HL-60 (cell line): ENCODE measurements at regions not wholly inside any gene's neighbourhood (a gene's known extent, or its start where the extent isn't known, plus 50 kb on each side); places are given as distances from the start of the nearest gene placed in this dataset.
A peak's percentile ranks its signal among the peaks of the same experiment; 100 is the strongest.
"Not testable (repeated sequence)": the region's sequence is repeated elsewhere in the genome, so short reads cannot be mapped to it uniquely, and the experiment has no call there.

Source experiments
- DNase-seq, 2 experiments: peaks; one replicate each; pipeline ENCODE4 v3.0.0-alpha.2; 2010 to 2020; ENCODE audit warnings: low read depth in 1 of 2, low spot score in 1 of 2
- H3K27ac ChIP-seq: fragments of 250-450 bp; sonication (Bioruptor Pico); replicated peaks from 2 replicates; pipeline ENCODE4 v1.5.1; 2020; ENCODE audit warnings: mild to moderate bottlenecking, moderate library complexity
- H3K27me3 ChIP-seq: fragments of 250-450 bp; sonication (Bioruptor Pico); 2 replicates; pipeline ENCODE4 v1.5.1; 2021; ENCODE audit warnings: mild to moderate bottlenecking, moderate library complexity; ENCODE audit not compliant: insufficient read depth, poor library complexity, severe bottlenecking
- H3K4me3 ChIP-seq: replicated peaks from 2 replicates; pipeline ENCODE4 v1.5.1; 2011; ENCODE audit warnings: mild to moderate bottlenecking, control low read depth, low read length; ENCODE audit not compliant: insufficient read depth
- GABPA ChIP-seq: IDR thresholded peaks from 2 replicates; pipeline ENCODE4 v1.6.1; 2012; ENCODE audit warnings: low read depth
- POLR2AphosphoS5 ChIP-seq: IDR thresholded peaks from 2 replicates; pipeline ENCODE4 v1.6.1; 2012; ENCODE audit warnings: low read depth
- SPI1 ChIP-seq: IDR thresholded peaks from 2 replicates; pipeline ENCODE4 v1.6.1; 2012; ENCODE audit warnings: low read depth, mild to moderate bottlenecking, borderline replicate concordance
- TF ChIP-seq, protein P1 (sequence below): IDR thresholded peaks from one replicate; pipeline ENCODE4 v1.5.1; 2011; ENCODE audit warnings: low read length, control low read depth, inconsistent platforms; ENCODE audit not compliant: insufficient read depth
- TF ChIP-seq, protein P2 (sequence below): IDR thresholded peaks from 2 replicates; pipeline ENCODE4 v1.6.1; 2012; ENCODE audit warnings: low read depth; ENCODE audit not compliant: insufficient replicate concordance

DNA sequence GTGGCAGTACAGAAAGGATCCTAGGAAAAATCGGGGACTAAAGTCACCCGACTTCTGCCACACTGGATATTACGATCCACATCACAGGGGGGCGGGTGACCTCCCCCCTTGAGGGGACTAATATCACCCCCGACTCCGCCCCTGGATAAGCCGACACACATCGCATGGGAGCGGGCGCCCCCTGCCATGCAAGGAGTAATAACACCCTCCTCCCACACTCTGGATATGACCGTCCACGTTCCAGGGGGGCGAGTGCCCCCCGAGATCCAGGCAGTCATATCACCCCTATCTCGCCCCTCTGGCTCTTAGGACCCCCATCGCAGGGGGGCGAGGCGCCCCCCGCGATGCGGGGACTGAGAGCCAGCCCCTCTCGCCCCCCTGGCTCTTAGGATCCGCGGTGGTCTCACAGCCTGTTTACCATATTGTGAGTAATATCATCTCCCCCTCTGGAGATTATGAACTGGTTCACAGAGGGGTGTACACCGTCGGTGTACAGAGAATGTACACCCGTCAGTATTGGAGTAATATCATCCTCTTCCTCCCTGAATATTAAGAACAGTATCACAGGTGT lies 423.0 kb downstream of the DIRAS2 start:
- Histone ChIP-seq H3K4me3 (no peak overlapping the region), H3K27me3 (no peaks in the 10 kb centered on the region), H3K27ac (no peak overlapping the region)
- peak in 1 of 2 experiments; percentile 9 for DNase-seq
- TF ChIP-seq, protein P1, sequence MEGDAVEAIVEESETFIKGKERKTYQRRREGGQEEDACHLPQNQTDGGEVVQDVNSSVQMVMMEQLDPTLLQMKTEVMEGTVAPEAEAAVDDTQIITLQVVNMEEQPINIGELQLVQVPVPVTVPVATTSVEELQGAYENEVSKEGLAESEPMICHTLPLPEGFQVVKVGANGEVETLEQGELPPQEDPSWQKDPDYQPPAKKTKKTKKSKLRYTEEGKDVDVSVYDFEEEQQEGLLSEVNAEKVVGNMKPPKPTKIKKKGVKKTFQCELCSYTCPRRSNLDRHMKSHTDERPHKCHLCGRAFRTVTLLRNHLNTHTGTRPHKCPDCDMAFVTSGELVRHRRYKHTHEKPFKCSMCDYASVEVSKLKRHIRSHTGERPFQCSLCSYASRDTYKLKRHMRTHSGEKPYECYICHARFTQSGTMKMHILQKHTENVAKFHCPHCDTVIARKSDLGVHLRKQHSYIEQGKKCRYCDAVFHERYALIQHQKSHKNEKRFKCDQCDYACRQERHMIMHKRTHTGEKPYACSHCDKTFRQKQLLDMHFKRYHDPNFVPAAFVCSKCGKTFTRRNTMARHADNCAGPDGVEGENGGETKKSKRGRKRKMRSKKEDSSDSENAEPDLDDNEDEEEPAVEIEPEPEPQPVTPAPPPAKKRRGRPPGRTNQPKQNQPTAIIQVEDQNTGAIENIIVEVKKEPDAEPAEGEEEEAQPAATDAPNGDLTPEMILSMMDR, result peak; percentile 23
- TF ChIP-seq POLR2AphosphoS5, result no peak

DNA sequence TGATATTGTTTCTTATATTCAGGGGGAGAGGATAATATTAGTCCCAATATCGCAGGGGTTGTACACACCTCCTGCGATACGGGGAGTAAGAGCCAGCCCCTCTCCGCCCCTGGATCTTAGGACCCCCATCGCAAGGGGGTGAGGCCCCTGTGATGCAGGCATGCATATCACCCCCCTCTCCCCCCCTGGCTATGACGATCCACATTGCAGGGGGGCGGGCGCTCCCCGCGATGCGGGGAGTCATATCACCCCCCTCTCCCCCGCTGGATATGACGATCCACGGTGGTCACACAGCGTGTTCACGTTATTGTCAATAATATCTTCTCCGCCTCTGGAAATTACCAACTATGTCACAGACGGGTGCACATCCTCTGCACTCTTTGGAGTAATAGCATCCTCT lies 420.7 kb downstream of the DIRAS2 start:
- not testable (repeated sequence) for H3K27me3 ChIP-seq, H3K27ac ChIP-seq, H3K4me3 ChIP-seq, DNase-seq

DNA sequence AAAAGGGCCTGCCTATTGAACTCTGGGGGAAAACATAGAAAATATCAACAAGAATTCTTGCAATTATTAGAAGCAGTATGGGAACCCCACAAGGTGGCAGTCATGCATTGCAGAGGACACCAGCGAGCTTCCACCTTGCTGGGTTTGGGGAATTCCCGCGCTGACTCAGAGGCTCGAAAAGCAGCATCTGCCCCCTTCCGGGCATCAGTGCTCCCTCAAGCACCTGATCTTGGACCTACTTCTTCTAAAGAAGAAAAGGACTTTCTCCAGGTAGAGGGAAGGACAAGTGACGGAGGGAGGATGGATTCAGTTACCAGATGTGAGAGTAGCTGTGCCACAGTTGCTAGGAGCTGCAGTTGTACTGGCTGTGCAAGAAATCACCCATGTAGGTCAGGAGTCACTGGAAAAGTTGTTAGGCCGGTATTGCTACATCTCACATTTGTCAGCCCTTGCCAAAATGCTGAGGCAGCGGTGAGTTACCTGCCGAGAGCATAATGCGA lies 415.7 kb downstream of the DIRAS2 start:
- TF ChIP-seq, protein P1, result peak; percentile 4
- H3K4me3 ChIP-seq, H3K27me3 ChIP-seq, H3K27ac ChIP-seq: not testable (repeated sequence)
- peak in 1 of 2 experiments; percentile 61 for DNase-seq

DNA sequence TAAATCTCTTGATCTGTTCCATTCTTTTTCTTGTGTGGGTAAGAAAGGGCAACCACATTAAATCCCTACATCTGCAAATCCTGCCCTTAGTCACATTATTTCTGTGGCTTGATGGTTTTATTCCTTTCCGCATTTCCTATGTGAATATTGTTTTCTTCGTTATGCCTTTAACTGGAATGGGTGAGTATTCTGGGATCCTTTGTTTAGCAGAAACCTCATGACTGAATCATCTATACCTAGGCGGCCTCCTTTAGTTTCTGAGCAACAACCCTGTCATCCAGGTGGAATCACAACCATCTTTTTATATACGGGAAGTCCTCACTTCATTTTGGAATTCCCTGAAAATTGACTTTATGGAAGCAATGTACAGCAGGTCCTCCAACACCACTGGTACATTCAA lies 409.5 kb downstream of the DIRAS2 start:
- H3K4me3 ChIP-seq, DNase-seq, H3K27ac ChIP-seq, H3K27me3 ChIP-seq: not testable (repeated sequence)

DNA sequence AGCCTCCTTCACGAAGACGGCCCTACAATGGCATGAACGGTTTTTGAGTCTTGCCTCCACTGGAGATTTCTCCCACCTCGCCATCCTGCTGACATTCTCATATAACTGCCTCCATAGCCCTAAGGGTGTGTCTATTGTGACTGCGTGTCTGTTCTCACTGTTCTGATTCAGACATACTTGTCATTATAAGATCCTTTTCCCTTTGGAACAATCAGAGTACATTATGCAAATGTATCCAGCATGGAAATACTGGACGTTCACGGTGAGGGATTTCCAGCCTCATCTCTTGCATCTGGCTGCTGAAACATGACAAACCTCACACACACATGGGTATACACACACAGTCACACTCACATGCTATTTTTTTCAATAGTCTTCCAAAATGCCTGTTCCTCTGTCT lies 402.1 kb downstream of the DIRAS2 start:
- no peak for DNase-seq
- H3K4me3 ChIP-seq, result no peak overlapping the region
- peaks cover 4% of the 10 kb centered on the region for H3K27me3 ChIP-seq
- TF ChIP-seq GABPA, result no peak
- TF ChIP-seq, protein P1, result no peak
- no peak for TF ChIP-seq POLR2AphosphoS5
- TF ChIP-seq, protein P2, sequence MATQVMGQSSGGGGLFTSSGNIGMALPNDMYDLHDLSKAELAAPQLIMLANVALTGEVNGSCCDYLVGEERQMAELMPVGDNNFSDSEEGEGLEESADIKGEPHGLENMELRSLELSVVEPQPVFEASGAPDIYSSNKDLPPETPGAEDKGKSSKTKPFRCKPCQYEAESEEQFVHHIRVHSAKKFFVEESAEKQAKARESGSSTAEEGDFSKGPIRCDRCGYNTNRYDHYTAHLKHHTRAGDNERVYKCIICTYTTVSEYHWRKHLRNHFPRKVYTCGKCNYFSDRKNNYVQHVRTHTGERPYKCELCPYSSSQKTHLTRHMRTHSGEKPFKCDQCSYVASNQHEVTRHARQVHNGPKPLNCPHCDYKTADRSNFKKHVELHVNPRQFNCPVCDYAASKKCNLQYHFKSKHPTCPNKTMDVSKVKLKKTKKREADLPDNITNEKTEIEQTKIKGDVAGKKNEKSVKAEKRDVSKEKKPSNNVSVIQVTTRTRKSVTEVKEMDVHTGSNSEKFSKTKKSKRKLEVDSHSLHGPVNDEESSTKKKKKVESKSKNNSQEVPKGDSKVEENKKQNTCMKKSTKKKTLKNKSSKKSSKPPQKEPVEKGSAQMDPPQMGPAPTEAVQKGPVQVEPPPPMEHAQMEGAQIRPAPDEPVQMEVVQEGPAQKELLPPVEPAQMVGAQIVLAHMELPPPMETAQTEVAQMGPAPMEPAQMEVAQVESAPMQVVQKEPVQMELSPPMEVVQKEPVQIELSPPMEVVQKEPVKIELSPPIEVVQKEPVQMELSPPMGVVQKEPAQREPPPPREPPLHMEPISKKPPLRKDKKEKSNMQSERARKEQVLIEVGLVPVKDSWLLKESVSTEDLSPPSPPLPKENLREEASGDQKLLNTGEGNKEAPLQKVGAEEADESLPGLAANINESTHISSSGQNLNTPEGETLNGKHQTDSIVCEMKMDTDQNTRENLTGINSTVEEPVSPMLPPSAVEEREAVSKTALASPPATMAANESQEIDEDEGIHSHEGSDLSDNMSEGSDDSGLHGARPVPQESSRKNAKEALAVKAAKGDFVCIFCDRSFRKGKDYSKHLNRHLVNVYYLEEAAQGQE, result no peak
- TF ChIP-seq SPI1, result no peak
- H3K27ac ChIP-seq, result no peak overlapping the region

DNA sequence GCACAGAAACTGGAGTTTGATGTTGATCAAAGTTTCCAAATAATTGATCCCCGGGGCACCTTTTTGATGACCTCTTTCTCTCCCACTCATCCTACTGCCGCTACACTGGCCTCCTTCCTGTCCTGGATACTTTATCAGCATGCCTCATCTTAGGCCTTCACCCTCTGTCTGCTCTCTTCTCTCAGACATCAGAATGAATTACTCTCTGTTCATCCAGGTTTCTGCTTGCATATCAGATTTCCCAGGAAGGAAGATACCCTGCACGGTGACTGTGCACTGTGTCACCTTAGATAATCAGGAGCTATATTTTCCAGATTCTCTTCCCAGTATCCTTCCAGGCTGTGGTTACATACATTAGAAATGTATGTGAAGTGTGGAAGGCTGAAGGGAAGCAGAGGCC lies 397.0 kb downstream of the DIRAS2 start:
- Histone ChIP-seq H3K27ac (no peak overlapping the region), H3K27me3 (peaks cover 4% of the 10 kb centered on the region), H3K4me3 (no peak overlapping the region)
- DNase-seq, result no peak
- TF ChIP-seq SPI1, result no peak
- TF ChIP-seq, protein P1, result no peak
- no peak for TF ChIP-seq POLR2AphosphoS5
- TF ChIP-seq, protein P2, result no peak
- TF ChIP-seq GABPA, result no peak
